ENCODE measurements at regions not wholly inside any gene's neighbourhood (a gene's known extent, or its start where the extent isn't known, plus 50 kb on each side); places are given as distances from the start of the nearest gene placed in this dataset.
"Not testable (repeated sequence)": the region's sequence is repeated elsewhere in the genome, so short reads cannot be mapped to it uniquely, and the experiment has no call there.

DNA sequence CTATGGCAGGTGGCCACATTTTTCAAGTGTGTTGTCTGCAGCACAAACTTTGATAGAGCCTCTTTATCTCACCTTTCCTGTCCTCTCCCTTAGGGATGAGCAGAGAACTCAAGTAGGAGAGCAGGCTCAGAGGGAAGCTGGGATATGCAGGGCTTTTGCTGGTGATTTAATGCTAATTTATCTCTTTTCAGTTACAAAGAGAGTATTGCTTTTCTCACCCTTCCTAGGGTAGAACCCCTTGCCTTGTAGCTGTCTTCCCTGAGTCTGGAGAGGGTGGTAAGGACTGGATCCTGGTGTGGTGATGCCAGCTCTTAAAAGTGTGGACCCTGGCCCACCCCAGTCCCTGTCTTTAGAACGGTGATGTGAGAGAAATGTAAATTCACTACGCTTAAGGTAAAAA is 1061.4 kb downstream of the TYW1 start:
- Histone ChIP-seq H3K36me3 (ENCODE audit: control insufficient read depth in 1 of 2, insufficient read depth in 2 of 2, low read length in 2 of 2) (no peaks in the 10 kb centered on the region), H3K27me3 (ENCODE audit: control insufficient read depth in 1 of 2, insufficient read depth in 2 of 2, low read length in 2 of 2) (no peaks in the 10 kb centered on the region), H3K9ac (ENCODE audit: low read depth in 1 of 2, low read length in 2 of 2) (no peak overlapping the region), H3K4me3 (ENCODE audit: low read depth in 1 of 2, low read length in 2 of 2) (no peak overlapping the region), H3K9me3 (ENCODE audit: control insufficient read depth in 1 of 2, low read length in 2 of 2) (no peaks in the 10 kb centered on the region), H3K4me1 (ENCODE audit: control insufficient read depth in 1 of 2, insufficient read depth in 2 of 2, low read length in 2 of 2) (no peaks in the 10 kb centered on the region), H3K27ac (ENCODE audit: low read depth, low read length) (no peak overlapping the region)

DNA sequence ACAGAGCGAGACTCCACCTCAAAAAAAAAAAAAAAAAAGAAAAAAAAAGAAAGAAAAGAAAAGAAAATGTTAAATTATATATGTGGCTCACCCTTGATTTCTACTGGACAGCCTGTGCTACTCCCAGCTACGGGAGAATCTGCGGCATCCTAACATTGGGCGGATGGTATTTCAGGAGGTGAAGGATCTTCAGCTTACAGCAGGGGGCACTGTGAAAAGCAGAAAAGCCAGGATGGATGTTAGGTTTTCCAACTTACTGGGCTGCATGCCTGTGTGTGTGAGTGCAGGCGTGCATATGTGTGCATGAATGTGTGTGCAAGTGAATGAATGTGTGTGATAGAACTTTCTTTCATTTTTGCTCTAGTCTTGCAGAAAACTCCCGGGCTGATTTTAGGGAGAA is 1066.5 kb downstream of the TYW1 start:
- no peak overlapping the region for H3K4me3 ChIP-seq (ENCODE audit: low read depth in 1 of 2, low read length in 2 of 2)
- H3K9ac ChIP-seq (ENCODE audit: low read depth in 1 of 2, low read length in 2 of 2): no peak overlapping the region
- no peaks in the 10 kb centered on the region for H3K27me3 ChIP-seq (ENCODE audit: control insufficient read depth in 1 of 2, insufficient read depth in 2 of 2, low read length in 2 of 2)
- H3K36me3 ChIP-seq (ENCODE audit: control insufficient read depth in 1 of 2, insufficient read depth in 2 of 2, low read length in 2 of 2): no peaks in the 10 kb centered on the region
- no peaks in the 10 kb centered on the region for H3K4me1 ChIP-seq (ENCODE audit: control insufficient read depth in 1 of 2, insufficient read depth in 2 of 2, low read length in 2 of 2)
- no peaks in the 10 kb centered on the region for H3K9me3 ChIP-seq (ENCODE audit: control insufficient read depth in 1 of 2, low read length in 2 of 2)
- no peak overlapping the region for H3K27ac ChIP-seq (ENCODE audit: low read depth, low read length)

DNA sequence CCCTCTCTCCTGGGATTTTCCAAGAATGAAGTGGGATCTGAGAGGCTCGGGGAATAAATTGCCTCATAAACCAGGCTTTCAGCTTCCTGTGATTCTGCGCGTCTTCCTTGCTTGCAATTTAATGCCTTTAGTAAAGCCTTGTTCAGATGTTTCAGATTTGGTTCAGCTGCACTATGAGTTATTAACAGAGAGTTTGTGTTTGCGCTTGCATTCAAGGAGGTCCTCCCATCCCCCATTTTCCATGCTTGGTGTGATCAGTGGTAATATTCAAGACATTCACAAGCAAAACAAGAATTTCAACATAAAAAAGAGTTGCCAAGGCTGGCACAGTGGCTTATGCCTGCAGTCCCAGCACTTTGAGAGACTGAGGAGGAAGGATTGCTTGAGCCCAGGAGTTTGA is 1068.9 kb downstream of the TYW1 start:
- Histone ChIP-seq H3K36me3 (ENCODE audit: control insufficient read depth in 1 of 2, insufficient read depth in 2 of 2, low read length in 2 of 2) (no peaks in the 10 kb centered on the region), H3K27me3 (ENCODE audit: control insufficient read depth in 1 of 2, insufficient read depth in 2 of 2, low read length in 2 of 2) (no peaks in the 10 kb centered on the region), H3K4me1 (ENCODE audit: control insufficient read depth in 1 of 2, insufficient read depth in 2 of 2, low read length in 2 of 2) (no peaks in the 10 kb centered on the region), H3K9me3 (ENCODE audit: control insufficient read depth in 1 of 2, low read length in 2 of 2) (no peaks in the 10 kb centered on the region), H3K9ac (ENCODE audit: low read depth in 1 of 2, low read length in 2 of 2) (no peak overlapping the region), H3K4me3 (ENCODE audit: low read depth in 1 of 2, low read length in 2 of 2) (no peak overlapping the region), H3K27ac (ENCODE audit: low read depth, low read length) (no peak overlapping the region)

DNA sequence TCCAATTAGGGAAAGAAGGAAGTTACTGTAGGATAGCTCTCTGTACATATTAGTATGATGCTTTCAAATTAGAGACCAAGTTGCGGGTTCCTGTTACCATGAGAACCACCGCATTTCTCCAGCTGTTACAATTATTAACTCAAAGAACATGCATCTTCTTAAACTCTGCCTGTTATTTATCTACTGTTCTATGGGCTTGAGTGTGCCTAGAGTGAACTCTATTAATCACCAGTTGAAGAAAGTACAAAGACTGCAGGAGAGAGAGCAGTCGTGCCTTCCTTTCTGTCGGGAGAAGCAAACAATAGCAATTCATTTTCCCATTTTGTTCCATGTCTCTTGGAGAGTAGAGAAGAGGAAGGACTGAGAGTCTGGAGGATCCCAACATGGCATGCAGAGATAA is 1071.2 kb downstream of the TYW1 start:
- Histone ChIP-seq H3K4me1 (ENCODE audit: control insufficient read depth in 1 of 2, insufficient read depth in 2 of 2, low read length in 2 of 2) (no peaks in the 10 kb centered on the region), H3K4me3 (ENCODE audit: low read depth in 1 of 2, low read length in 2 of 2) (no peak overlapping the region), H3K9me3 (ENCODE audit: control insufficient read depth in 1 of 2, low read length in 2 of 2) (peaks cover 0 to 4% of the 10 kb centered on the region in 2 donors), H3K36me3 (ENCODE audit: control insufficient read depth in 1 of 2, insufficient read depth in 2 of 2, low read length in 2 of 2) (no peaks in the 10 kb centered on the region), H3K27me3 (ENCODE audit: control insufficient read depth in 1 of 2, insufficient read depth in 2 of 2, low read length in 2 of 2) (no peaks in the 10 kb centered on the region), H3K27ac (ENCODE audit: low read depth, low read length) (no peak overlapping the region), H3K9ac (ENCODE audit: low read depth in 1 of 2, low read length in 2 of 2) (no peak overlapping the region)

DNA sequence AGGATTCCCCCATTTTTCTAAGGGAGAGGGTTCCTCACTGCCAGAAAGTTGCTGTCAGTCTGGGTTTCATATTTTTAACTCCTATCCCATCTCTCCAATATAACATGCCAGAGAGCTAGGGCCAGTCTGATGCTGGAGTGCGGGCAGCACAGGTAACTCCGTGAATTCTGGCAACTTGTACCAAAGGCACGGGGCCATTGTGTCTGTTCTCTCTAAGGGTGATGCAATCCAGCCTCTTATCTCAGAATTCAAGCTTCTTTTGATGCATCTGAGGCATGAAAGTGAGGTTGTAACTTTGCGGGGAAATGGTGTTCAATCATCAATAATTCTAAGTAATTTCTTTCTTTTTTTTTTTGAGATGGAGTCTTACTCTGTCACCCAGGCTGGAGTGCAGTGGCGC is 1074.4 kb downstream of the TYW1 start:
- Histone ChIP-seq H3K9ac (ENCODE audit: low read depth in 1 of 2, low read length in 2 of 2) (no peak overlapping the region), H3K27me3 (ENCODE audit: control insufficient read depth in 1 of 2, insufficient read depth in 2 of 2, low read length in 2 of 2) (no peaks in the 10 kb centered on the region), H3K27ac (ENCODE audit: low read depth, low read length) (no peak overlapping the region), H3K36me3 (ENCODE audit: control insufficient read depth in 1 of 2, insufficient read depth in 2 of 2, low read length in 2 of 2) (no peaks in the 10 kb centered on the region), H3K4me1 (ENCODE audit: control insufficient read depth in 1 of 2, insufficient read depth in 2 of 2, low read length in 2 of 2) (no peaks in the 10 kb centered on the region), H3K9me3 (ENCODE audit: control insufficient read depth in 1 of 2, low read length in 2 of 2) (peaks cover 0 to 6% of the 10 kb centered on the region in 2 donors), H3K4me3 (ENCODE audit: low read depth in 1 of 2, low read length in 2 of 2) (no peak overlapping the region)

DNA sequence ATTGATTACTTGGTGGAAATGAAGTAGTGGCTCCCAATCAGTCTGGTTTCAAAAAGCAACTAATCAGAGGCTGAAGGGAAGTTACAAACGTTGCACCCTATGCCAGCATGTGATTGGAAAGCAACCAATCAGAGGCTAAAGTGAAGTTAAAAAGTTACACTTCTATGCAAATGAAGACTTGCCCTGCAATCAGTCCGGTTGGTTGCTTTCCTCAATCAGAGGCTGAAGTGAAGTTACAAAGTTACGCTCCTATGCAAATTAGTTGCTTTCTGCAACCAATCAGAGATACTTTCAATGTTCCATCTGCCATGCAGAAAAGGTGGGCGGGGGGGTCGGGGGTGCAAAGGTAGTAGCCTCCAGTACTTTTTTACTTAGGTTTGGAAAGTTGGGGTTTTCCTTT is 1077.1 kb downstream of the TYW1 start:
- Histone ChIP-seq H3K36me3 (ENCODE audit: control insufficient read depth in 1 of 2, insufficient read depth in 2 of 2, low read length in 2 of 2) (no peaks in the 10 kb centered on the region), H3K27me3 (ENCODE audit: control insufficient read depth in 1 of 2, insufficient read depth in 2 of 2, low read length in 2 of 2) (no peaks in the 10 kb centered on the region), H3K4me3 (ENCODE audit: low read depth in 1 of 2, low read length in 2 of 2) (no peak overlapping the region), H3K27ac (ENCODE audit: low read depth, low read length) (no peak overlapping the region), H3K9ac (ENCODE audit: low read depth in 1 of 2, low read length in 2 of 2) (no peak overlapping the region), H3K9me3 (ENCODE audit: control insufficient read depth in 1 of 2, low read length in 2 of 2) (peaks cover 0 to 6% of the 10 kb centered on the region in 2 donors), H3K4me1 (ENCODE audit: control insufficient read depth in 1 of 2, insufficient read depth in 2 of 2, low read length in 2 of 2) (no peaks in the 10 kb centered on the region)

DNA sequence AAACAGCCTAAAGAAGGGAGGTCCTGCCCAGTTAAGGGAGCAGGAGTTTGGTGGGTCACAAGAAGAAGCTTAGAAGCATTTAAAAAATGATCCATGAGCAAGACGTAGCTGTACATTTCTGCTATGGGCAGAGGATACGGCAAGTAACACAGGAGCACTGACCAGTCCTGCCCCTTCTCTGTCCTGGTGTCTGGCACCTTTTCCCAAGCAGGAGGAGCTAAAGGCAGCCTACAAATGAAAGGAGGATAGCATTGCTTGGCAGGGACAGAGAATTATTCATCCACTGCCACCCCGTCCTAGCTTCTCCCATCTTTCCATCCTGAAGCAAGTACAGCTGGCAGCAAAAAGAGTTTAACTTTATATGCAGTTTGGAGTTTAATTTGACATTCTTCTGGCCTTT is 1077.6 kb downstream of the TYW1 start:
- Histone ChIP-seq H3K36me3 (ENCODE audit: control insufficient read depth in 1 of 2, insufficient read depth in 2 of 2, low read length in 2 of 2) (no peaks in the 10 kb centered on the region), H3K4me3 (ENCODE audit: low read depth in 1 of 2, low read length in 2 of 2) (no peak overlapping the region), H3K27me3 (ENCODE audit: control insufficient read depth in 1 of 2, insufficient read depth in 2 of 2, low read length in 2 of 2) (no peaks in the 10 kb centered on the region), H3K27ac (ENCODE audit: low read depth, low read length) (no peak overlapping the region), H3K9ac (ENCODE audit: low read depth in 1 of 2, low read length in 2 of 2) (no peak overlapping the region), H3K9me3 (ENCODE audit: control insufficient read depth in 1 of 2, low read length in 2 of 2) (peaks cover 0 to 6% of the 10 kb centered on the region in 2 donors), H3K4me1 (ENCODE audit: control insufficient read depth in 1 of 2, insufficient read depth in 2 of 2, low read length in 2 of 2) (no peaks in the 10 kb centered on the region)

DNA sequence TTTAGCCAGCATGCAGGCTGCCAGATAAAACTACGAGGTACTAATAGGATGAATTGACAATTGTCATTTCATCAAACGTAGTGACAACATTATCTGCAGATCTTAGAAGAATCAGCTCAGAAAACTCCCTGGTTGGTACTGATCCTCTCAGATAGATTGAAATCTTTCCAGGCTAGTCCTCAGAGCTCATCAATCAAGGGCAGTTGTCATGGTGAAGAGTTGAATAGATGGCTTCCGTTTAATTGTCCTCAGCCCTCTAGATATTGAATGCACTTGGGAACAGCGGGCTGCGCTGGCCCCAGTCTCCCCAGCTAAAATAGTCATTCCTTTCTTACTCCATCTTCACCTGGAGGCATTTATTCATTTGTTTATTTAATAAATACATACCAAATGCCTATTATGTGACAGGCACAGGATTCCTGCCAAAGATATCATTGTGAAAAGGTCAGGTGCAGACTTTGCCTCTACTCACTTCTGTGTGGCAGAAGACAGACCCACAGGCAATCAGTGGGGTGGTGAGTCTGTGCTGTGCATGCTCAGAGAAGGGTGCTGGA is 1081.6 kb downstream of the TYW1 start:
- peaks cover 0 to 5% of the 10 kb centered on the region in 2 donors for H3K9me3 ChIP-seq (ENCODE audit: control insufficient read depth in 1 of 2, low read length in 2 of 2)
- H3K27me3 ChIP-seq (ENCODE audit: control insufficient read depth in 1 of 2, insufficient read depth in 2 of 2, low read length in 2 of 2): no peaks in the 10 kb centered on the region
- H3K27ac ChIP-seq (ENCODE audit: low read depth, low read length): no peak overlapping the region
- H3K36me3 ChIP-seq (ENCODE audit: control insufficient read depth in 1 of 2, insufficient read depth in 2 of 2, low read length in 2 of 2): no peaks in the 10 kb centered on the region
- no peak overlapping the region for H3K4me3 ChIP-seq (ENCODE audit: low read depth in 1 of 2, low read length in 2 of 2)
- H3K4me1 ChIP-seq (ENCODE audit: control insufficient read depth in 1 of 2, insufficient read depth in 2 of 2, low read length in 2 of 2): no peaks in the 10 kb centered on the region
- H3K9ac ChIP-seq (ENCODE audit: low read depth in 1 of 2, low read length in 2 of 2): no peak overlapping the region

DNA sequence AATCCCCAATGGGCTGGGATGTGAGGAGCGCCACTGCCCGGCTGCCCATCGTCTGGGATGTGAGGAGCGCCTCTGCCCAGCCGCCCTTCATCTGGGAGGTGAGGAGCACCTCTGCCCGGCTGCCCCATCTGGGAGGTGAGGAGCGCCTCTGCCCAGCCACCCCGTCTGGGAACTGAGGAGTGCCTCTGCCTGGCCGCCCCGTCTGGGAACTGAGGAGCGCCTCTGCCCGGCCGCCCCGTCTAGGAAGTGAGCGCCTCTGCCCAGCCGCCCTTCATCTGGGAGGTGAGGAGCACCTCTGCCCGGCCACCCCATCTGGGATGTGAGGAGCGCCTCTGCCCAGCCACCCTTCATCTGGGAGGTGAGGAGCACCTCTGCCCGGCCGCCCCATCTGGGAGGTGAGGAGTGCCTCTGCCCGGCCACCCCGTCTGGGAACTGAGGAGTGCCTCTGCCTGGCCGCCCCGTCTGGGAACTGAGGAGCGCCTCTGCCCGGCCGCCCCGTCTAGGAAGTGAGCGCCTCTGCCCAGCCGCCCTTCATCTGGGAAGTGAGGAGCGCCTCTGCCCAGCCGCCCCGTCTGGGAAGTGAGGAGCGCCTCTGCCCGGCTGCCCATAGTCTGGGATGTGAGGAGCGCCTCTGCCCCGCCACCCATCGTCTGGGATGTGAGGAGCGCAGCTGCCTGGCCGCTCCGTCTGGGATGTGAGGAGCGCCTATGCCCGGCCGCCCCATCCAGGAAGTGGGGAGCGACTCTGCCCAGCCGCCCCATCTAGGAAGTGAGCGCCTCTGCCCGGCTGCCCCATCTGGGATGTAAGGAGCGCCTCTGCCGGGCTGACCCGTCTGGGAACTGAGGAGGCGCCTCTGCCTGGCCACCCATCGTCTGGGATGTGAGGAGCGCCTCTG is 1085.7 kb downstream of the TYW1 start:
- H3K9ac ChIP-seq (ENCODE audit: low read depth in 1 of 2, low read length in 2 of 2); H3K27me3 ChIP-seq (ENCODE audit: control insufficient read depth in 1 of 2, insufficient read depth in 2 of 2, low read length in 2 of 2); H3K27ac ChIP-seq (ENCODE audit: low read depth, low read length); H3K36me3 ChIP-seq (ENCODE audit: control insufficient read depth in 1 of 2, insufficient read depth in 2 of 2, low read length in 2 of 2); H3K4me1 ChIP-seq (ENCODE audit: control insufficient read depth in 1 of 2, insufficient read depth in 2 of 2, low read length in 2 of 2); H3K4me3 ChIP-seq (ENCODE audit: low read depth in 1 of 2, low read length in 2 of 2): not testable (repeated sequence)
- H3K9me3 ChIP-seq (ENCODE audit: control insufficient read depth in 1 of 2, low read length in 2 of 2): peaks cover 0 to 10% of the 10 kb centered on the region in 2 donors

DNA sequence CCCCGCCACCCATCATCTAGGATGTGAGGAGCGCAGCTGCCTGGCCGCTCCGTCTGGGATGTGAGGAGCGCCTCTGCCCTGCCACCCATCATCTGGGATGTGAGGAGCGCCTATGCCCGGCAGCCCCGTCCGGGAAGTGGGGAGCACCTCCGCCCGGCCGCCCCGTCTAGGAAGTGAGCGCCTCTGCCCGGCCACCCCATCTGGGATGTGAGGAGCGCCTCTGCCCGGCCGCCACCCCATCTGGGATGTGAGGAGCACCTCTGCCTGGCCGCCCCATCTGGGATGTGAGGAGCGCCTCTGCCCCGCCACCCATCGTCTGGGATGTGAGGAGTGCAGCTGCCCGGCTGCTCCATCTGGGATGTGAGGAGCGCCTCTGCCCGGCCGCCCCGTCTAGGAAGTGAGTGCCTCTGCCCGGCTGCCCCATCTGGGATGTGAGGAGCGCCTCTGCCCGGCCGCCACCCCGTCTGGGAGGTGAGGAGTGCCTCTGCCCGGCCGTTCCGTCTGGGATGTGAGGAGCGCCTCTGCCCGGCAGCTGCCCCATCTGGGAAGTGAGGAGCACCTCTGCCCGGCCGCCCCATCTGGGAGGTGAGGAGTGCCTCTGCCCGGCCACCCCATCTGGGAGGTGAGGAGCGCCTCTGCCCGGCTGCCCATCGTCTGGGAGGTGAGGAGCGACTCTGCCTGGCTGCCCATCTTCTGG is 1086.5 kb downstream of the TYW1 start:
- H3K4me1 ChIP-seq (ENCODE audit: control insufficient read depth in 1 of 2, insufficient read depth in 2 of 2, low read length in 2 of 2); H3K36me3 ChIP-seq (ENCODE audit: control insufficient read depth in 1 of 2, insufficient read depth in 2 of 2, low read length in 2 of 2); H3K27me3 ChIP-seq (ENCODE audit: control insufficient read depth in 1 of 2, insufficient read depth in 2 of 2, low read length in 2 of 2); H3K4me3 ChIP-seq (ENCODE audit: low read depth in 1 of 2, low read length in 2 of 2); H3K9ac ChIP-seq (ENCODE audit: low read depth in 1 of 2, low read length in 2 of 2); H3K27ac ChIP-seq (ENCODE audit: low read depth, low read length): not testable (repeated sequence)
- peaks cover 0 to 10% of the 10 kb centered on the region in 2 donors for H3K9me3 ChIP-seq (ENCODE audit: control insufficient read depth in 1 of 2, low read length in 2 of 2)
